CMK (cell line): ENCODE measurements at regions not wholly inside any gene's neighbourhood (a gene's known extent, or its start where the extent isn't known, plus 50 kb on each side); places are given as distances from the start of the nearest gene placed in this dataset.
"Not testable (repeated sequence)": the region's sequence is repeated elsewhere in the genome, so short reads cannot be mapped to it uniquely, and the experiment has no call there.

Source experiments
- DNase-seq: peaks from one replicate; pipeline ENCODE4 v3.0.0-alpha.2; 2010; ENCODE audit warnings: low read depth

- DNase-seq, result not testable (repeated sequence)
These were observed 353.5 kb downstream of the BCL2L11 start for GRCh38 chr2:111474198-111474705.

- not testable (repeated sequence) for DNase-seq
These were observed 357.6 kb downstream of the BCL2L11 start for GRCh38 chr2:111478335-111478734.

GRCh38 chr2:111478871-111479318 lies 358.2 kb downstream of the BCL2L11 start:
- not testable (repeated sequence) for DNase-seq

- not testable (repeated sequence) for DNase-seq
These were observed 359.4 kb downstream of the BCL2L11 start for GRCh38 chr2:111480016-111480625.

- DNase-seq, result not testable (repeated sequence)
These were observed 359.9 kb downstream of the BCL2L11 start for GRCh38 chr2:111480633-111481032.

GRCh38 chr2:111481219-111481618 lies 360.5 kb downstream of the BCL2L11 start:
- not testable (repeated sequence) for DNase-seq

- DNase-seq, result not testable (repeated sequence)
These were observed 362.4 kb downstream of the BCL2L11 start for GRCh38 chr2:111482987-111483679.

GRCh38 chr2:111484097-111484496 lies 363.4 kb downstream of the BCL2L11 start:
- DNase-seq, result not testable (repeated sequence)

- not testable (repeated sequence) for DNase-seq
These were observed 365.2 kb downstream of the BCL2L11 start for GRCh38 chr2:111485895-111486294.

GRCh38 chr2:111488451-111488850 lies 367.7 kb downstream of the BCL2L11 start:
- not testable (repeated sequence) for DNase-seq

GRCh38 chr2:111489460-111489859 lies 368.7 kb downstream of the BCL2L11 start:
- DNase-seq, result not testable (repeated sequence)

- DNase-seq, result not testable (repeated sequence)
These were observed 370.5 kb downstream of the BCL2L11 start for GRCh38 chr2:111491181-111491580.

GRCh38 chr2:111491614-111492013 lies 370.9 kb downstream of the BCL2L11 start:
- DNase-seq, result not testable (repeated sequence)

- DNase-seq, result not testable (repeated sequence)
These were observed 372.4 kb downstream of the BCL2L11 start for GRCh38 chr2:111492995-111493719.

- not testable (repeated sequence) for DNase-seq
These were observed 373.0 kb downstream of the BCL2L11 start for GRCh38 chr2:111493720-111494078.

GRCh38 chr2:111494288-111494980 lies 373.7 kb downstream of the BCL2L11 start:
- not testable (repeated sequence) for DNase-seq

- not testable (repeated sequence) for DNase-seq
These were observed 374.2 kb downstream of the BCL2L11 start for GRCh38 chr2:111494981-111495315.

GRCh38 chr2:111495636-111496035 lies 374.9 kb downstream of the BCL2L11 start:
- not testable (repeated sequence) for DNase-seq

- not testable (repeated sequence) for DNase-seq
These were observed 375.5 kb downstream of the BCL2L11 start for GRCh38 chr2:111496176-111496575.

- DNase-seq, result not testable (repeated sequence)
These were observed 376.1 kb downstream of the BCL2L11 start for GRCh38 chr2:111496860-111497259.

- DNase-seq, result not testable (repeated sequence)
These were observed 376.6 kb downstream of the BCL2L11 start for GRCh38 chr2:111497270-111497669.

- not testable (repeated sequence) for DNase-seq
These were observed 379.9 kb downstream of the BCL2L11 start for GRCh38 chr2:111500536-111501062.
